Panc1 (cell line): ENCODE measurements at regions not wholly inside any gene's neighbourhood (a gene's known extent, or its start where the extent isn't known, plus 50 kb on each side); places are given as distances from the start of the nearest gene placed in this dataset.

Experiments
- POLR2AphosphoS5 ChIP-seq: IDR thresholded peaks from 2 replicates; pipeline ENCODE4 v1.6.1; 2012; ENCODE audit warnings: mild to moderate bottlenecking, low read depth, low read length, moderate library complexity
- TCF7L2 ChIP-seq: IDR thresholded peaks from 2 replicates; pipeline ENCODE4 v1.6.1; 2011; ENCODE audit warnings: mild to moderate bottlenecking, low read depth, low read length, inconsistent platforms
- TF ChIP-seq, protein P1 (sequence below): fragments of 450-650 bp; IDR thresholded peaks from 2 replicates; pipeline ENCODE4 v1.5.1; 2017; ENCODE audit warnings: mild to moderate bottlenecking
- TF ChIP-seq, protein P2 (sequence below), 2 experiments: IDR thresholded peaks; 2 replicates each; pipeline ENCODE4 v1.6.1; 2011 to 2012; ENCODE audit warnings: low read depth in 2 of 2, control low read depth in 1 of 2, low read length in 1 of 2, mild to moderate bottlenecking in 1 of 2, moderate library complexity in 1 of 2; ENCODE audit not compliant: insufficient read depth in 1 of 2

DNA sequence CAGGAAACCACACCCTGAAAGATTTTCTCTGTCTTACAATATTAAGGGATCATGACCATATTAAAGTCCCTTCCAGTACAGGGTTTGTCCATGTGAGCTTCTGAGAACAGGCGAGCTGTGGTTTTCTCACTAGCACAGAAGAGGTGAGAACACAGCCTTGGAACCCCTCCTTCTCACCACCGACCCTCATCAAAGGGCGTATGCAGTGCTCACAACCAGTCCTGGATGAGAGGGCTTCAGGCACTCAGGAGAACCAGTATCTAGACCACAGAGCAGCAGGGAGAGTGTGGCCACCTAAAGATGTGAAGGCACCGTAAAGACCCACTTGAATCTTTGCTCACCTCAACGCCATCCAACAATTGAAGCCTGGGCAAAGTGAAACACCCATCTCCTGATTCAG is 397.0 kb downstream of the ETS1 start:
- TF ChIP-seq, protein P1, sequence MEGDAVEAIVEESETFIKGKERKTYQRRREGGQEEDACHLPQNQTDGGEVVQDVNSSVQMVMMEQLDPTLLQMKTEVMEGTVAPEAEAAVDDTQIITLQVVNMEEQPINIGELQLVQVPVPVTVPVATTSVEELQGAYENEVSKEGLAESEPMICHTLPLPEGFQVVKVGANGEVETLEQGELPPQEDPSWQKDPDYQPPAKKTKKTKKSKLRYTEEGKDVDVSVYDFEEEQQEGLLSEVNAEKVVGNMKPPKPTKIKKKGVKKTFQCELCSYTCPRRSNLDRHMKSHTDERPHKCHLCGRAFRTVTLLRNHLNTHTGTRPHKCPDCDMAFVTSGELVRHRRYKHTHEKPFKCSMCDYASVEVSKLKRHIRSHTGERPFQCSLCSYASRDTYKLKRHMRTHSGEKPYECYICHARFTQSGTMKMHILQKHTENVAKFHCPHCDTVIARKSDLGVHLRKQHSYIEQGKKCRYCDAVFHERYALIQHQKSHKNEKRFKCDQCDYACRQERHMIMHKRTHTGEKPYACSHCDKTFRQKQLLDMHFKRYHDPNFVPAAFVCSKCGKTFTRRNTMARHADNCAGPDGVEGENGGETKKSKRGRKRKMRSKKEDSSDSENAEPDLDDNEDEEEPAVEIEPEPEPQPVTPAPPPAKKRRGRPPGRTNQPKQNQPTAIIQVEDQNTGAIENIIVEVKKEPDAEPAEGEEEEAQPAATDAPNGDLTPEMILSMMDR: no peak
- TF ChIP-seq, protein P2, sequence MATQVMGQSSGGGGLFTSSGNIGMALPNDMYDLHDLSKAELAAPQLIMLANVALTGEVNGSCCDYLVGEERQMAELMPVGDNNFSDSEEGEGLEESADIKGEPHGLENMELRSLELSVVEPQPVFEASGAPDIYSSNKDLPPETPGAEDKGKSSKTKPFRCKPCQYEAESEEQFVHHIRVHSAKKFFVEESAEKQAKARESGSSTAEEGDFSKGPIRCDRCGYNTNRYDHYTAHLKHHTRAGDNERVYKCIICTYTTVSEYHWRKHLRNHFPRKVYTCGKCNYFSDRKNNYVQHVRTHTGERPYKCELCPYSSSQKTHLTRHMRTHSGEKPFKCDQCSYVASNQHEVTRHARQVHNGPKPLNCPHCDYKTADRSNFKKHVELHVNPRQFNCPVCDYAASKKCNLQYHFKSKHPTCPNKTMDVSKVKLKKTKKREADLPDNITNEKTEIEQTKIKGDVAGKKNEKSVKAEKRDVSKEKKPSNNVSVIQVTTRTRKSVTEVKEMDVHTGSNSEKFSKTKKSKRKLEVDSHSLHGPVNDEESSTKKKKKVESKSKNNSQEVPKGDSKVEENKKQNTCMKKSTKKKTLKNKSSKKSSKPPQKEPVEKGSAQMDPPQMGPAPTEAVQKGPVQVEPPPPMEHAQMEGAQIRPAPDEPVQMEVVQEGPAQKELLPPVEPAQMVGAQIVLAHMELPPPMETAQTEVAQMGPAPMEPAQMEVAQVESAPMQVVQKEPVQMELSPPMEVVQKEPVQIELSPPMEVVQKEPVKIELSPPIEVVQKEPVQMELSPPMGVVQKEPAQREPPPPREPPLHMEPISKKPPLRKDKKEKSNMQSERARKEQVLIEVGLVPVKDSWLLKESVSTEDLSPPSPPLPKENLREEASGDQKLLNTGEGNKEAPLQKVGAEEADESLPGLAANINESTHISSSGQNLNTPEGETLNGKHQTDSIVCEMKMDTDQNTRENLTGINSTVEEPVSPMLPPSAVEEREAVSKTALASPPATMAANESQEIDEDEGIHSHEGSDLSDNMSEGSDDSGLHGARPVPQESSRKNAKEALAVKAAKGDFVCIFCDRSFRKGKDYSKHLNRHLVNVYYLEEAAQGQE (IDR thresholded peaks at IDR 0.05; ENCODE audit: insufficient read depth in 1 of 2, low read depth in 2 of 2, low read length in 1 of 2): no peak
- no peak for TF ChIP-seq POLR2AphosphoS5
- no peak for TF ChIP-seq TCF7L2
